H1 (cell line): ENCODE measurements at regions not wholly inside any gene's neighbourhood (a gene's known extent, or its start where the extent isn't known, plus 50 kb on each side); places are given as distances from the start of the nearest gene placed in this dataset.

Source experiments
- CTCF ChIA-PET: fragments of 300-600 bp; sonication (Branson Sonifier 250); formaldehyde crosslinking; loops from one replicate; lab custom pipeline; 2021; ENCODE audit not compliant: partially characterized antibody; lab: Charles Lee
- POLR2A ChIA-PET: fragments of 300-600 bp; sonication (Branson Sonifier 250); formaldehyde crosslinking; loops from one replicate; lab custom pipeline; 2021; ENCODE audit warnings: inconsistent platforms; ENCODE audit not compliant: partially characterized antibody; lab: Charles Lee
- DNase-seq, 2 experiments: peaks; one replicate each; pipeline versions ENCODE4 v3.0.0 to v3.0.0-alpha.2; 2010 to 2022; ENCODE audit warnings: low spot score in 2 of 2, low read depth in 1 of 2, mixed read lengths in 1 of 2
- FAIRE-seq: peaks from 2 replicates; lab custom pipeline; 2011; peaks lifted over from hg19 to GRCh38; lab: Jason Lieb, UNC
- H2AFZ ChIP-seq: 2 replicates; pipeline ENCODE4 v1.8.1; 2012; ENCODE audit warnings: low read length, inconsistent platforms
- H2AK5ac ChIP-seq: 2 replicates; pipeline ENCODE4 v1.6.1; 2013; ENCODE audit warnings: low read depth, low read length
- H2BK120ac ChIP-seq: replicated peaks from 2 replicates; pipeline ENCODE3; 2013; ENCODE audit warnings: low read depth, low read length, inconsistent platforms
- H2BK12ac ChIP-seq: 2 replicates; pipeline ENCODE4 v1.6.1; 2013; ENCODE audit warnings: low read depth, low read length
- H2BK15ac ChIP-seq: 2 replicates; pipeline ENCODE4 v1.6.1; 2013; ENCODE audit warnings: low read length
- H2BK20ac ChIP-seq: 2 replicates; pipeline ENCODE4 v1.6.1; 2013; ENCODE audit warnings: low read length
- H2BK5ac ChIP-seq: 2 replicates; pipeline ENCODE4 v1.6.1; 2013; ENCODE audit warnings: low read depth, low read length
- H3K14ac ChIP-seq: 2 replicates; pipeline ENCODE4 v1.6.1; 2013; ENCODE audit warnings: inconsistent platforms; ENCODE audit not compliant: insufficient read length
- H3K18ac ChIP-seq: 2 replicates; pipeline ENCODE4 v1.6.1; 2013; ENCODE audit warnings: low read length; ENCODE audit errors: extremely low read depth
- H3K23ac ChIP-seq: 2 replicates; pipeline ENCODE4 v1.6.1; 2013; ENCODE audit warnings: inconsistent platforms; ENCODE audit not compliant: insufficient read length
- H3K23me2 ChIP-seq: 2 replicates; pipeline ENCODE4 v1.6.1; 2013; ENCODE audit warnings: low read depth, low read length
- H3K27ac ChIP-seq: 2 replicates; pipeline ENCODE4 v1.6.1; 2011; ENCODE audit warnings: low read depth, low read length, inconsistent platforms
- H3K27me3 ChIP-seq, 4 experiments: replicated peaks in 1 of 4; 1 replicate in 1 of 4; 2 replicates in 3 of 4; pipeline versions ENCODE4 v1.6.1 to v1.8.1; 2011 to 2013; ENCODE audit warnings: low read length in 3 of 4, mild to moderate bottlenecking in 3 of 4, inconsistent platforms in 2 of 4, mixed read lengths in 2 of 4, moderate library complexity in 1 of 4; ENCODE audit not compliant: control insufficient read depth in 3 of 4, insufficient read depth in 3 of 4; ENCODE audit errors: extremely low read depth in 1 of 4
- H3K36me3 ChIP-seq, 4 experiments: 2 replicates each; pipeline versions ENCODE4 v1.6.1 to v1.8.1; 2011 to 2013; ENCODE audit warnings: mild to moderate bottlenecking in 4 of 4, low read length in 3 of 4, moderate library complexity in 2 of 4, control low read depth in 1 of 4, inconsistent platforms in 1 of 4; ENCODE audit not compliant: insufficient read depth in 4 of 4, control insufficient read depth in 2 of 4
- H3K4ac ChIP-seq: replicated peaks from 2 replicates; pipeline ENCODE3; 2013; ENCODE audit warnings: low read length, low read depth, mixed read lengths, inconsistent platforms; ENCODE audit not compliant: insufficient read length
- H3K4me1 ChIP-seq, 4 experiments: replicated peaks in 1 of 4; 1 replicate in 1 of 4; 2 replicates in 3 of 4; pipeline versions ENCODE4 v1.6.1 to v1.8.1; 2011 to 2013; ENCODE audit warnings: low read length in 3 of 4, inconsistent platforms in 2 of 4, mixed read lengths in 1 of 4; ENCODE audit not compliant: insufficient read depth in 4 of 4, control insufficient read depth in 3 of 4
- H3K4me2 ChIP-seq, 2 experiments: 2 replicates each; pipeline versions ENCODE4 v1.6.1 to v1.8.1; 2011 to 2013; ENCODE audit warnings: low read depth in 2 of 2, low read length in 2 of 2, control low read depth in 1 of 2, inconsistent platforms in 1 of 2, mild to moderate bottlenecking in 1 of 2; ENCODE audit not compliant: insufficient read depth in 1 of 2
- H3K4me3 ChIP-seq, 4 experiments: fragments of 200-600, 300-600 bp in 1 of 4; sonication (generic), shearing (Covaris generic), sonication (Bioruptor Twin) in 1 of 4; 2 replicates each; pipeline versions ENCODE4 v1.5.1 to v1.8.1; 2011 to 2016; ENCODE audit warnings: low read length in 4 of 4, low read depth in 3 of 4, control low read depth in 2 of 4, inconsistent platforms in 2 of 4, mild to moderate bottlenecking in 2 of 4, mixed read lengths in 1 of 4, moderate library complexity in 1 of 4; ENCODE audit not compliant: insufficient read depth in 2 of 4; ENCODE audit errors: extremely low read depth in 1 of 4
- H3K56ac ChIP-seq: replicated peaks from 2 replicates; pipeline ENCODE3; 2013; ENCODE audit warnings: low read depth, mild to moderate bottlenecking, mixed read lengths, low read length, inconsistent platforms; ENCODE audit not compliant: insufficient read length
- H3K79me1 ChIP-seq: 2 replicates; pipeline ENCODE4 v1.6.1; 2013; ENCODE audit warnings: low read depth, low read length, control low read depth
- H3K79me2 ChIP-seq, 2 experiments: 2 replicates each; pipeline versions ENCODE4 v1.6.1 to v1.8.1; 2012 to 2013; ENCODE audit warnings: low read length in 2 of 2, mild to moderate bottlenecking in 2 of 2, inconsistent platforms in 1 of 2; ENCODE audit not compliant: insufficient read depth in 2 of 2, control insufficient read depth in 1 of 2
- H3K9ac ChIP-seq, 4 experiments: replicated peaks in 1 of 4; 1 replicate in 1 of 4; 2 replicates in 3 of 4; pipeline versions ENCODE4 v1.6.1 to v1.8.1; 2011 to 2013; ENCODE audit warnings: low read depth in 3 of 4, low read length in 3 of 4, control low read depth in 2 of 4, mild to moderate bottlenecking in 2 of 4, moderate library complexity in 2 of 4, inconsistent platforms in 1 of 4; ENCODE audit errors: extremely low read depth in 1 of 4
- H3K9me3 ChIP-seq, 2 experiments: 2 replicates each; pipeline versions ENCODE4 v1.6.1 to v1.8.1; 2012 to 2013; ENCODE audit warnings: mild to moderate bottlenecking in 2 of 2, moderate library complexity in 2 of 2, control low read depth in 1 of 2, inconsistent platforms in 1 of 2, low read depth in 1 of 2, low read length in 1 of 2, mixed read lengths in 1 of 2; ENCODE audit not compliant: insufficient read depth in 2 of 2
- H4K20me1 ChIP-seq, 2 experiments: replicated peaks in 1 of 2; 2 replicates each; pipeline versions ENCODE3 to v1.8.1; 2011 to 2013; ENCODE audit warnings: inconsistent platforms in 2 of 2, low read length in 2 of 2, mild to moderate bottlenecking in 1 of 2; ENCODE audit not compliant: insufficient read depth in 2 of 2, control insufficient read depth in 1 of 2
- H4K5ac ChIP-seq: 2 replicates; pipeline ENCODE4 v1.6.1; 2013; ENCODE audit warnings: low read length, low read depth, mixed read lengths, inconsistent platforms; ENCODE audit not compliant: insufficient read length
- H4K8ac ChIP-seq: 2 replicates; pipeline ENCODE4 v1.8.0; 2013; ENCODE audit warnings: mild to moderate bottlenecking, moderate library complexity, low read length, inconsistent platforms; ENCODE audit not compliant: insufficient read depth; ENCODE audit errors: extremely low read depth
- H4K91ac ChIP-seq: replicated peaks from 2 replicates; pipeline ENCODE3; 2013; ENCODE audit warnings: low read length, mixed read lengths, inconsistent platforms; ENCODE audit not compliant: insufficient read length
- ASH2L ChIP-seq: fragments of 200-600, 300-600 bp; sonication (generic); IDR thresholded peaks from one replicate; pipeline ENCODE4 v1.7.1; 2017; ENCODE audit warnings: low read length
- CTCF ChIP-seq, 3 experiments: IDR thresholded peaks; 1 replicate in 2 of 3; 2 replicates in 1 of 3; pipeline versions ENCODE4 v1.5.1 to v1.6.1; 2011; ENCODE audit warnings: low read length in 3 of 3, mild to moderate bottlenecking in 3 of 3, inconsistent platforms in 2 of 3, low read depth in 1 of 3, moderate library complexity in 1 of 3; ENCODE audit not compliant: insufficient read depth in 1 of 3; ENCODE audit errors: control extremely low read depth in 1 of 3
- FOSL1 ChIP-seq: IDR thresholded peaks from 2 replicates; pipeline ENCODE4 v1.6.1; 2011; ENCODE audit warnings: mild to moderate bottlenecking, low read depth, low read length, moderate library complexity; ENCODE audit not compliant: insufficient read depth
- GABPA ChIP-seq: IDR thresholded peaks from 2 replicates; pipeline ENCODE4 v1.6.1; 2011; ENCODE audit warnings: mild to moderate bottlenecking, low read length, moderate library complexity, borderline replicate concordance; ENCODE audit not compliant: insufficient read depth
- JUND ChIP-seq: IDR thresholded peaks from 2 replicates; pipeline ENCODE4 v1.6.1; 2011; ENCODE audit warnings: mild to moderate bottlenecking, improper control_type of control experiment, low read length
- POLR2A ChIP-seq, 2 experiments: IDR thresholded peaks; 1 replicate in 1 of 2; 2 replicates in 1 of 2; pipeline ENCODE4 v1.6.1; 2011; ENCODE audit warnings: low read depth in 2 of 2, low read length in 2 of 2, mild to moderate bottlenecking in 2 of 2; ENCODE audit errors: control extremely low read depth in 1 of 2
- TCF12 ChIP-seq: IDR thresholded peaks from 2 replicates; pipeline ENCODE4 v1.6.1; 2011; ENCODE audit warnings: low read depth, mild to moderate bottlenecking, low read length
- TEAD4 ChIP-seq: IDR thresholded peaks from 2 replicates; pipeline ENCODE4 v1.6.1; 2012; ENCODE audit warnings: low read depth, low read length, inconsistent platforms, mixed read lengths
- WGBS, 2 experiments: shearing (Covaris generic) in 1 of 2; methylation state at CpG; one replicate each; pipeline versions ENCODE4 v1.1.6 to v1.1.7; 2013 to 2015; ENCODE audit warnings: low lambda C conversion rate in 2 of 2, mixed read lengths in 2 of 2, inconsistent platforms in 1 of 2, low coverage in 1 of 2, missing lambda C conversion rate in 1 of 2; ENCODE audit not compliant: insufficient replicate concordance in 2 of 2, insufficient coverage in 1 of 2, insufficient read length in 1 of 2; ENCODE audit errors: extremely low coverage in 1 of 2, missing lambda C conversion rate in 1 of 2; 5-methylcytosine and 5-hydroxymethylcytosine counted together

DNA sequence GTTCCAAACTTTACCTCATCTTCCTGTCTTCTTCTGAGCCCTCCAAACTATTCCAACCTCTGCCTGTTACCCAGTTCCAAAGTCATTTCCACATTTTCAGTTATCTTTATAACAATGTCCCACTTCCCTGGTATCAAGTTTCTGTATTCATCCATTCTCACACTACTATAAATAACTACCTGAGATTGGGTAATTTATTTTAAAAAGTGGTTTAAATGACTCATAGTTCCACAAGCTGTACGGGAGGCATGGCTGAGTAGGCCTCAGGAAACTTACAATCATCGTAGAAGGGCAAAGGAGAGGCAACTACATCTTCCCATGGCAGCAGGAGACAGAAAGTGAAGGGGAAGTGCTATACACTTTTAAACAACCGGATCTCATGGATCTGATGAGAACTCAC lies 428.5 kb upstream of the RGS18 start:
- Histone ChIP-seq H4K8ac (no peak overlapping the region), H3K18ac (no peak overlapping the region), H2AK5ac (no peak overlapping the region), H4K20me1 (no peaks in the 10 kb centered on the region), H4K5ac (no peak overlapping the region), H2BK120ac (no peak overlapping the region), H4K91ac (no peak overlapping the region), H3K36me3 (no peaks in the 10 kb centered on the region; a peak in 1 of 8 replicates), H3K4me3 (no peak overlapping the region), H3K14ac (no peak overlapping the region), H3K23me2 (no peaks in the 10 kb centered on the region), H3K27me3 (no peaks in the 10 kb centered on the region), H2BK12ac (no peak overlapping the region), H2AFZ (no peak overlapping the region), H2BK20ac (no peak overlapping the region), H3K27ac (no peak overlapping the region), H3K9me3 (no peaks in the 10 kb centered on the region), H3K79me2 (no peaks in the 10 kb centered on the region), H3K9ac (no peak overlapping the region), H3K4me2 (no peak overlapping the region), H3K79me1 (no peaks in the 10 kb centered on the region), H3K56ac (no peak overlapping the region), H2BK5ac (no peak overlapping the region), H2BK15ac (no peak overlapping the region), H3K4me1 (no peaks in the 10 kb centered on the region), H3K4ac (no peak overlapping the region), H3K23ac (no peak overlapping the region)
- POLR2A ChIA-PET, result no interaction called here
- DNase-seq (no peak), FAIRE-seq (no peak)
- TF ChIP-seq ASH2L (no peak), TEAD4 (no peak), FOSL1 (no peak), POLR2A (IDR thresholded peaks at IDR 0.05; ENCODE audit: control extremely low read depth in 1 of 2, low read depth in 2 of 2, low read length in 2 of 2) (no peak), CTCF (IDR thresholded peaks at IDR 0.05; ENCODE audit: control extremely low read depth in 1 of 3, insufficient read depth in 1 of 3, low read depth in 1 of 3, low read length in 3 of 3) (no peak), JUND (no peak), TCF12 (no peak), GABPA (no peak)
- CTCF ChIA-PET, result no interaction called here
- WGBS, 2 experiments, result 86% methylated on average over 3 of the region's 3 CpGs; no CpG with 5 or more reads in 1 of the 2 experiments
